HG02884 (cell line): ENCODE measurements at regions not wholly inside any gene's neighbourhood (a gene's known extent, or its start where the extent isn't known, plus 50 kb on each side); places are given as distances from the start of the nearest gene placed in this dataset.

ENCODE experiments used
- ATAC-seq: cut with Tn5 transposase; IDR thresholded peaks from one replicate; pipeline ENCODE4 v1.9.1; 2021; ENCODE audit warnings: mild to moderate bottlenecking, moderate library complexity; ENCODE audit not compliant: unreplicated experiment

DNA sequence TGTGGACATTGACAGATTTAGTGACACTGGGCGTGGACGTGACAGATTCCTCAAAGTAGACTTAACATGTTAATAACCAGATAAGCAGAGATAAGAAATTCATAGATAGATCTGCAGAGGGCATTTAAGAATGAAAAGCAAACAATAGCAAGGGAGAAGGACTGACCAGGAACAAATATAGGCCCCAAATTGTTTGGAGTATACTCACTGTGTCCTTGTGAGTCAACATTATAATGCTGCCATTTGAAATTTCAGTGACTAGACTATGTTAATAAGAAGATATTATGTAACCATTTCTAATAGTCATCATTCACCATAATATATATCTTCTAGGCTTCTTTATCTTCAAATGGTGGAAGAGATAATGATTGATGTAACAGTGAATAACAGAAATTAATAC lies 78.1 kb upstream of the SLC38A11 start:
- ATAC-seq = no peak

GRCh38 chr2:165032559-165032958 lies 77.2 kb upstream of the SLC38A11 start:
- no peak for ATAC-seq

- no peak for ATAC-seq
Observed at GRCh38 chr2:165024199-165024598, 68.9 kb upstream of the SLC38A11 start.

DNA sequence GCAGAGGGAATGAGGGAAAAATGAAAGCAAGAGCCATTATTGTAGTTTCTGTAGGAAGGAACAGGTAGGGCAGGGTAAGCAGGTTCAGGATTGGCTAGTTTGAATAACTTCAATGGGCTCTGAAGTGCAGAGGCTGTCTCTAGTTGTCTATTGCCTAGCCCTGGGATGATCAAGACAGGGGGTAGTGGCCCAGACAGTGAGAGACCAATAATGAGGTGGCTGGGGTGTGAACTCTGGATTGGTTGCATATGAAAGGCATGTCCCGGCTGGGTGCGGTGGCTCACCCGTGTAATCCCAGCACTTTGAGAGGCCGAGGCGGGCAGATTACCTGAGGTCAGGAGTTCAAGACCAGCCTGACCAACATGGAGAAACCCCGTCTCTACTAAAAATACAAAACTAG lies 67.5 kb upstream of the SLC38A11 start:
- ATAC-seq = no peak

GRCh38 chr2:165017966-165018596 lies 62.8 kb upstream of the SLC38A11 start:
- no peak for ATAC-seq

- ATAC-seq = peak; percentile 68
Observed at GRCh38 chr2:165016772-165017411, 61.6 kb upstream of the SLC38A11 start.

DNA sequence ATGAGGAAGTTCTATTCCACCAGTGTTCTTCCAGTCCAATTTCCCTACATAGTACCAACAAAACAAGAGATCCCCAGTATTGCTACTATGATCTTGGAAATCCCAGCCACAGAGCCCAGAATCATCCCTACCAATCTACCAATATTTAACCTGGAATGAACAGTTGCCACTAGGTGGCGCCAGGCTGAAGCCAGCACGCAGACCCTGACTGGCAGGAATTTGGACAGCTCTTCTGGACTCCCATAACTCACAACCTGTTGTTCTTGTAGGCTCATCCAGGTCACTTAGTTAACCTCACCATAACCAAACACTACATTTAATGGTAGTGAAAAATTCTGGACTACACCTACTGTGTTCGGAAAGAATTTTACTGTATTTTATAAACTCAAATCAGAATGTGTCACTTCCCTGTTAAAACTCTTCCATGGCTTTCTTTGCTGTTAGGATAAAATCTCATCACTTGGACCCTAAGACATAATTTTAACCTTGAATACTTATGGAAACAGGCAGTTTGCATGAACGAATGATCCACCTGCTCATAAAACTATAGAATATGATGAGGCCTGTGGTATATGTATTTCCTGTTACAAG lies 59.8 kb upstream of the SLC38A11 start:
- ATAC-seq = peak; percentile 72

GRCh38 chr2:165013944-165014619 lies 58.8 kb upstream of the SLC38A11 start:
- ATAC-seq = peak; percentile 43

DNA sequence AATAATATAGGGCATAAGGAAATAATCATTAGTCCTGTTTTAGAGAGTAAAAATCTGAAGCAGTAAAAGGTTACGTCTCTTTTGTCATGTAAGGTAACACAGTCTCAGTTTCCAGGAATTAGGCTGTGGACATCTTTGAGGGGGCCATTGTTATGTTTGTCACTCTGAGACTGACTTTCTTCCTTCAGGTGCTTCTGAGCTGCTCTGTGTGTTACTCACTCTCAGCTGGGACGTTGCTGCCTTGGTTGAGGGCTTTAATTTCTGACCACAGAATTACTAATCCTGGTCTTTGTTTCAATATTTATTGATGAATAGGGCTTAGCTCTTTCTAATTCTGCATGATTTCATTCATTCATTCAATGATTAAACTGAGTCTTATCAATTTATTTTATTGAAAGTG lies 55.9 kb upstream of the SLC38A11 start:
- ATAC-seq = no peak

DNA sequence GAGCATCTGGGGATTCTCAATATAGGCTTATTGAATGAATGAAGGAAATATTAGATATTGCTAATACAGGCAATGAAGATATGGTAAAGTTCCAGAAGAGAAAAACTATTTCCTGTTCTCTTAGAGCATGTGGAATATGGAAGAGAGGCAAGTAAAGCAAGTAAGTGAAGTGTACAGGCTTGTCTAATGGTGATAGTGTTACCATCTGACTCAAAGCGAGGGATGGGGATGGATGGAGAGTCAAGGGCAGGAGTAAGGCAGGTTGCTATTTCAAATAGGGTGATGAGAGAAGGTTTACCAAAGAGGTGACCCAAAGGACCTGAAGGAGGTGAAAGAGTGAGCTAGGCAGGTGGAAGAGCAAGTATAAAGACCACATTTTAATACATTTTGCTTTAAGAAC lies 55.2 kb upstream of the SLC38A11 start:
- no peak for ATAC-seq

- ATAC-seq = no peak
Observed at GRCh38 chr2:165009466-165009865, 54.1 kb upstream of the SLC38A11 start.

DNA sequence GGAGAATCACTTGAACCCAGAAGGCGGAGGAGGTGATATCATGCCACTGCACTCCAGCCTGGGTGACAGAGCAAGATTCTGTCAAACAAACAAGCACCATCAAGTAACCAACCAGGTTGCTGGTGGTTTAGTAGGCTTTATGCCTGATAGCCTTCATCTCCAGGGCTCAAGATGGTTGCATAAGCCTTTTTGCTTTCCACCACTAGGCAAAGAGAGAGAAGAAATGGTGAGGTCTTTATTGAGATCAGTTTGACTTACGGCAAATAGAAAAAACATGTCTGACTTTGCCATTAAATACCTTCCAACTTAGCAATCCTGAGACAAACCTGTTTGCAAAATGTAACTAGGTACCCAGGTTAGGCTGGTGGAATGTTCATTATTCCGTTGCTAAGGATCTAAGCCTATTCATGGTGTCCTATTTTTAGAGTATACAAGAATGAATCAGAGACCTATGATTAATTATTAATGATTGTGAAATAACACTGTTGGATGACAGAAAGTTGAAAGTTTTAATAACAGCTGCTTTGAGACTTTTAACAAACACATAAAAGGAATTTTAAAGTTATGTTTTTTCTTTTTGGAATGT lies 53.5 kb upstream of the SLC38A11 start:
- no peak for ATAC-seq

DNA sequence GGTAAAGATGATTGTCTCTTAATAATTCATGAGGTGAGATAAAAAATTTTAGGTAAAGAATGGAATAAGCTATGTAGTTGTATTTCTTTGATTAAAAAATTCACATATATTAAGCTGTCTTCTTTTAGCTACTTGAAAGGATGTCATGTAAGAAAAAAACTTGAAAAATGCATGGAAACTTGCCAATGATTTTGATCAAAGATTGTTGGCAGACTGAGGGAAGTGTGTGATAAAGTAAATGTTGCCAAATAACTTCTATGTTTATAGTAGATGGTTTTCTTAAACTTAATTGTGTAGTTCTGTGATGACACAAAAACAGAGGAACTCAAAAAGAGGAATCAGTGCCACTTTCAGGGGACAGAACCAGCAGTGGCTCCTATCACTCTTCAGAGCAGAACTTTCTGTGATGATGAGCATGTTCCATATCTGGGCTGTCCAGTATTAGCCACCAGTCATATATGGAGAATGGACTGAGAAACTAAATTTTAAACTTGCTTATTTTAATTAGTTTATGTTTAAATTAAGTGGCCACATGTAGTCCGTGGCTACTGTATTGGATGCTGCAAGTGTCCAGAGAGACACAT lies 51.9 kb upstream of the SLC38A11 start:
- no peak for ATAC-seq
